Neural cell (in vitro differentiated cells): ENCODE measurements at regions not wholly inside any gene's neighbourhood (a gene's known extent, or its start where the extent isn't known, plus 50 kb on each side); places are given as distances from the start of the nearest gene placed in this dataset.

Source experiments
- EP300 ChIP-seq: fragments of 450-650 bp; conservative IDR thresholded peaks from 2 replicates; pipeline ENCODE4 v1.6.1; 2014; ENCODE audit warnings: antibody characterized with exemption, mild to moderate bottlenecking, moderate library complexity; ENCODE audit not compliant: poor library complexity, severe bottlenecking
- EZH2 ChIP-seq: fragments of 200-600, 300-800 bp; shearing (Covaris generic), sonication (generic); IDR thresholded peaks from 2 replicates; pipeline ENCODE4 v1.6.1; 2014; ENCODE audit warnings: antibody characterized with exemption, low read length, borderline replicate concordance, mild to moderate bottlenecking; ENCODE audit not compliant: insufficient read depth, poor library complexity, severe bottlenecking
- POLR2AphosphoS5 ChIP-seq: IDR thresholded peaks from 2 replicates; pipeline ENCODE4 v1.6.1; 2012
- RAD21 ChIP-seq: fragments of 450-650 bp; conservative IDR thresholded peaks from 2 replicates; pipeline ENCODE4 v1.6.1; 2014; ENCODE audit warnings: antibody characterized with exemption, mild to moderate bottlenecking, moderate library complexity
- TAF1 ChIP-seq: IDR thresholded peaks from 2 replicates; pipeline ENCODE4 v1.6.1; 2012; ENCODE audit warnings: low read depth
- TF ChIP-seq, protein P1 (sequence below): fragments of 450-650 bp; IDR thresholded peaks from 2 replicates; pipeline ENCODE4 v1.5.1; 2014; ENCODE audit warnings: antibody characterized with exemption, mild to moderate bottlenecking, moderate library complexity; ENCODE audit not compliant: poor library complexity, severe bottlenecking
- TF ChIP-seq, protein P2 (sequence below): IDR thresholded peaks from 2 replicates; pipeline ENCODE4 v1.6.1; 2012; ENCODE audit warnings: borderline replicate concordance

DNA sequence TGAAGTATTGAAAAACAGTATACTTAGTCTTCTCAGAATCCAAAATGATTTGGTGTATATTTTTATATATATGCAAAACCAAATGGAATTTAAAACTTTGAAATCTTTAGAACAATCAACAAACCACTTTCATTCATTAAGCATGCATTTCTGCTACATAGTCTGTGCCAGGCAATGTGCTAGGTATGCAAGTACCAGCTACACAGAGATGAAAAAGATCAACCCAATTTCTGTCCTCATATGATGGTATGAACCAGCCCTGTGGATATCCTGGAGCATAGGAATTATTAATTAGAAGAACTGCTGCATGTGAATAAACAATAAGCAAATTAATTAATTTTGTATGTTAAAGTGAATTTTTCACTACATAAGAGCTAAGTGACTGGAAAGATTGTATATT, 51.2 kb upstream of the RTN4 start:
- TF ChIP-seq, protein P1, sequence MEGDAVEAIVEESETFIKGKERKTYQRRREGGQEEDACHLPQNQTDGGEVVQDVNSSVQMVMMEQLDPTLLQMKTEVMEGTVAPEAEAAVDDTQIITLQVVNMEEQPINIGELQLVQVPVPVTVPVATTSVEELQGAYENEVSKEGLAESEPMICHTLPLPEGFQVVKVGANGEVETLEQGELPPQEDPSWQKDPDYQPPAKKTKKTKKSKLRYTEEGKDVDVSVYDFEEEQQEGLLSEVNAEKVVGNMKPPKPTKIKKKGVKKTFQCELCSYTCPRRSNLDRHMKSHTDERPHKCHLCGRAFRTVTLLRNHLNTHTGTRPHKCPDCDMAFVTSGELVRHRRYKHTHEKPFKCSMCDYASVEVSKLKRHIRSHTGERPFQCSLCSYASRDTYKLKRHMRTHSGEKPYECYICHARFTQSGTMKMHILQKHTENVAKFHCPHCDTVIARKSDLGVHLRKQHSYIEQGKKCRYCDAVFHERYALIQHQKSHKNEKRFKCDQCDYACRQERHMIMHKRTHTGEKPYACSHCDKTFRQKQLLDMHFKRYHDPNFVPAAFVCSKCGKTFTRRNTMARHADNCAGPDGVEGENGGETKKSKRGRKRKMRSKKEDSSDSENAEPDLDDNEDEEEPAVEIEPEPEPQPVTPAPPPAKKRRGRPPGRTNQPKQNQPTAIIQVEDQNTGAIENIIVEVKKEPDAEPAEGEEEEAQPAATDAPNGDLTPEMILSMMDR: no peak
- TF ChIP-seq, protein P2, sequence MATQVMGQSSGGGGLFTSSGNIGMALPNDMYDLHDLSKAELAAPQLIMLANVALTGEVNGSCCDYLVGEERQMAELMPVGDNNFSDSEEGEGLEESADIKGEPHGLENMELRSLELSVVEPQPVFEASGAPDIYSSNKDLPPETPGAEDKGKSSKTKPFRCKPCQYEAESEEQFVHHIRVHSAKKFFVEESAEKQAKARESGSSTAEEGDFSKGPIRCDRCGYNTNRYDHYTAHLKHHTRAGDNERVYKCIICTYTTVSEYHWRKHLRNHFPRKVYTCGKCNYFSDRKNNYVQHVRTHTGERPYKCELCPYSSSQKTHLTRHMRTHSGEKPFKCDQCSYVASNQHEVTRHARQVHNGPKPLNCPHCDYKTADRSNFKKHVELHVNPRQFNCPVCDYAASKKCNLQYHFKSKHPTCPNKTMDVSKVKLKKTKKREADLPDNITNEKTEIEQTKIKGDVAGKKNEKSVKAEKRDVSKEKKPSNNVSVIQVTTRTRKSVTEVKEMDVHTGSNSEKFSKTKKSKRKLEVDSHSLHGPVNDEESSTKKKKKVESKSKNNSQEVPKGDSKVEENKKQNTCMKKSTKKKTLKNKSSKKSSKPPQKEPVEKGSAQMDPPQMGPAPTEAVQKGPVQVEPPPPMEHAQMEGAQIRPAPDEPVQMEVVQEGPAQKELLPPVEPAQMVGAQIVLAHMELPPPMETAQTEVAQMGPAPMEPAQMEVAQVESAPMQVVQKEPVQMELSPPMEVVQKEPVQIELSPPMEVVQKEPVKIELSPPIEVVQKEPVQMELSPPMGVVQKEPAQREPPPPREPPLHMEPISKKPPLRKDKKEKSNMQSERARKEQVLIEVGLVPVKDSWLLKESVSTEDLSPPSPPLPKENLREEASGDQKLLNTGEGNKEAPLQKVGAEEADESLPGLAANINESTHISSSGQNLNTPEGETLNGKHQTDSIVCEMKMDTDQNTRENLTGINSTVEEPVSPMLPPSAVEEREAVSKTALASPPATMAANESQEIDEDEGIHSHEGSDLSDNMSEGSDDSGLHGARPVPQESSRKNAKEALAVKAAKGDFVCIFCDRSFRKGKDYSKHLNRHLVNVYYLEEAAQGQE: no peak
- TF ChIP-seq RAD21 (no peak), EZH2 (no peak), POLR2AphosphoS5 (no peak), EP300 (no peak), TAF1 (no peak)
